CD8-positive, alpha-beta memory T cell (primary cell): ENCODE measurements at regions not wholly inside any gene's neighbourhood (a gene's known extent, or its start where the extent isn't known, plus 50 kb on each side); places are given as distances from the start of the nearest gene placed in this dataset.

Experiments
- CTCF ChIA-PET: fragments of 350-600 bp; sonication (Branson Sonifier 250); formaldehyde crosslinking; loops from one replicate; lab custom pipeline; 2021; ENCODE audit warnings: antibody characterized with exemption; lab: Charles Lee
- POLR2A ChIA-PET: fragments of 350-600 bp; sonication (Branson Sonifier 250); formaldehyde crosslinking; loops from one replicate; lab custom pipeline; 2021; ENCODE audit warnings: antibody characterized with exemption; lab: Charles Lee
- DNase-seq, 5 donors: peaks; one replicate each; pipeline versions ENCODE4 v3.0.0 to v3.0.0-alpha.2; 2020 to 2022; ENCODE audit warnings: mixed read lengths in 1 of 5
- H3K27ac ChIP-seq: one replicate; pipeline ENCODE4 v1.7.0; 2013; ENCODE audit warnings: low read depth, mild to moderate bottlenecking, low read length, moderate library complexity
- H3K27me3 ChIP-seq: 2 replicates; pipeline ENCODE4 v1.7.0; 2013; ENCODE audit warnings: low read length, mild to moderate bottlenecking; ENCODE audit not compliant: insufficient read depth, poor library complexity, severe bottlenecking
- H3K36me3 ChIP-seq: 2 replicates; pipeline ENCODE4 v1.7.0; 2013; ENCODE audit warnings: mild to moderate bottlenecking, low read length, moderate library complexity; ENCODE audit not compliant: insufficient read depth
- H3K4me1 ChIP-seq: 2 replicates; pipeline ENCODE4 v1.7.0; 2013; ENCODE audit warnings: mild to moderate bottlenecking, low read length, moderate library complexity; ENCODE audit not compliant: insufficient read depth
- H3K4me3 ChIP-seq: 2 replicates; pipeline ENCODE4 v1.7.0; 2013; ENCODE audit warnings: mild to moderate bottlenecking, low read length
- H3K9me3 ChIP-seq: 2 replicates; pipeline ENCODE4 v1.7.0; 2013; ENCODE audit warnings: mild to moderate bottlenecking, low read length
- H3K27ac Mint-ChIP-seq, 8 donors: one replicate each; pipeline ENCODE4 v1.8.0; 2020 to 2021; ENCODE audit warnings: mixed read lengths in 8 of 8, mild to moderate bottlenecking in 6 of 8, inconsistent platforms in 3 of 8, moderate library complexity in 3 of 8
- H3K27me3 Mint-ChIP-seq, 2 donors: one replicate each; pipeline ENCODE4 v1.8.0; 2020 to 2021; ENCODE audit warnings: mixed read lengths in 2 of 2, mild to moderate bottlenecking in 1 of 2, moderate library complexity in 1 of 2
- H3K36me3 Mint-ChIP-seq, 3 donors: one replicate each; pipeline ENCODE4 v1.8.0; 2020 to 2021; ENCODE audit warnings: mixed read lengths in 3 of 3, inconsistent platforms in 1 of 3, mild to moderate bottlenecking in 1 of 3
- H3K4me1 Mint-ChIP-seq, 3 donors: one replicate each; pipeline ENCODE4 v1.8.0; 2020 to 2021; ENCODE audit warnings: mixed read lengths in 3 of 3, inconsistent platforms in 1 of 3, mild to moderate bottlenecking in 1 of 3
- H3K4me3 Mint-ChIP-seq, 7 donors: one replicate each; pipeline ENCODE4 v1.8.0; 2020 to 2021; ENCODE audit warnings: mixed read lengths in 7 of 7, mild to moderate bottlenecking in 6 of 7, moderate library complexity in 4 of 7, inconsistent platforms in 2 of 7
- H3K9me3 Mint-ChIP-seq, 5 donors: one replicate each; pipeline ENCODE4 v1.8.0; 2020 to 2022; ENCODE audit warnings: mixed read lengths in 5 of 5, mild to moderate bottlenecking in 3 of 5, moderate library complexity in 2 of 5, inconsistent platforms in 1 of 5

DNA sequence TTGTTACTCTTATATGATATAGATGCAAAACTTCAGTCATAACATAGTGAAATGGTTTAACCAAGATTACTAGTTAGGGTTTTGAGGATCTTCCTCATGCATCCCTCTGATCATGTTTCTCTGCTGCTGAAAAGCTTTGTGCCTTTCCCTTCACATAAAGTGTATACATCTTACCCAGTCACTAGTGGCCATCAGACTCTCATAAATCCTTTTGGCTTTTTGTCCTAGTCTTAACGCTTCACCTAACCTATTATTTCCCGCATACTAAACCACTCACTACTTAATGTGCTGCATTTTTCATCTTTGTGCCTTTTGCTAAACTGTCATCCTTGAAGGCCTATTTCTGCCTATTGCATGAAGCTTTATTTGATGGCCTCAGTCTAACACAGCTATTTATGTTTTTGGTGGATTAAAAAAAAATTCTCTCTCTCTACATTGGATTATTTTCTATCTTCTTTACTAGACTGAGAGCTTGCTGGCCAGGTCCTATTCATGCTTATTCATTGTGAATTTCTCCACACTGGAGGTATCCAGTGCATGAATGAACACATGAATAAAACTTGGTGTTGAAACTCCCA is 717.6 kb upstream of the GOLIM4 start:
- ChIA-PET POLR2A (no interaction called here), CTCF (no interaction called here)
- Mint-ChIP-seq H3K27ac (no peak overlapping the region), H3K4me1 (no peaks in the 10 kb centered on the region), H3K9me3 (peaks cover 0 to 9% (median 0%) of the 10 kb centered on the region in 5 donors), H3K4me3 (no peak overlapping the region), H3K36me3 (no peaks in the 10 kb centered on the region), H3K27me3 (no peaks in the 10 kb centered on the region)
- Histone ChIP-seq H3K4me1 (no peaks in the 10 kb centered on the region), H3K27ac (no peak overlapping the region), H3K27me3 (no peaks in the 10 kb centered on the region), H3K9me3 (no peaks in the 10 kb centered on the region), H3K4me3 (no peak overlapping the region), H3K36me3 (no peaks in the 10 kb centered on the region)
- no peak for DNase-seq

DNA sequence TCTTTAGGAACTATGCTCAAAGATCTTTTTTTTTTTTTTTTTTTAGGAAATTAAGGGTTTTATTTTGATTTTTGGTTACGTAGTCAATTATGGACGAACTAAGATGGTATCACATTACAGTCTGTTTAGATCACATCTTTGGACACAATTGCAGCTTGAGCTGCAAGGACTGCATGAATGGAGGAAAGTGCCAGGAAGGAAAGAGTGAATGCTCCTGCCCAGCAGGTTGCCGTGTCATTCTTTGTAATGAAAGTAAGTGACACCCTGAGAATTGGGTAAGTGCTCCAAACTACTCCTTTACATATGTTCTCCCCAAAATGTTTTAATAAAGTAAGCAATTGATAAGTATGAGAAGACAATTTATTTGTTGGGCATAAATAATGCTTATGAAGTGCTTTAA is 716.5 kb upstream of the GOLIM4 start:
- Mint-ChIP-seq H3K9me3 (peaks cover 0 to 4% (median 0%) of the 10 kb centered on the region in 5 donors), H3K36me3 (no peaks in the 10 kb centered on the region), H3K4me1 (no peaks in the 10 kb centered on the region), H3K27ac (no peak overlapping the region), H3K4me3 (no peak overlapping the region), H3K27me3 (no peaks in the 10 kb centered on the region)
- POLR2A ChIA-PET: no interaction called here
- Histone ChIP-seq H3K27ac (no peak overlapping the region), H3K9me3 (no peaks in the 10 kb centered on the region), H3K36me3 (no peaks in the 10 kb centered on the region), H3K4me3 (no peak overlapping the region), H3K27me3 (no peaks in the 10 kb centered on the region), H3K4me1 (no peaks in the 10 kb centered on the region)
- CTCF ChIA-PET: no interaction called here
- no peak for DNase-seq

DNA sequence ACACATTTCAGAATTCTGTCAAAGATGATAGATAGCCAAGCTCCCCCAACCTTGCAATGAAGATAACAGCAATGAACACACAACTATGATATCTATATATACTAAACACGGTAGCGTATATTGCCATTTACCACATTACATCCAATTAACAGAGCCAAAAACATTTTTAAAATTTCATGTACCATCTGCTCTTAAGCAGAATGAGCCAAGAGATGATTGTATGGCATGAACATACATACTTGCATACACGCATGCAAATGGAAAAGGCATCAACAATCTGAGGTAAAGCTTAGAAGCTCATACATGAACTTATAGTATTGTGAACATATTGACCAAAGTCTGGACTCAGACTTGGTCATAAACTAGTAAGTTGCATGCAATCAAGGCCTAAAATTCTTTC is 712.9 kb upstream of the GOLIM4 start:
- no peaks in the 10 kb centered on the region for H3K27me3 Mint-ChIP-seq
- Histone ChIP-seq H3K4me1 (no peaks in the 10 kb centered on the region), H3K27me3 (no peaks in the 10 kb centered on the region), H3K4me3 (no peak overlapping the region), H3K9me3 (no peaks in the 10 kb centered on the region), H3K27ac (no peak overlapping the region), H3K36me3 (no peaks in the 10 kb centered on the region)
- no peak overlapping the region for H3K27ac Mint-ChIP-seq
- H3K4me3 Mint-ChIP-seq: no peak overlapping the region
- ChIA-PET POLR2A (no interaction called here), CTCF (no interaction called here)
- H3K36me3 Mint-ChIP-seq: no peaks in the 10 kb centered on the region
- no peak for DNase-seq
- no peaks in the 10 kb centered on the region for H3K4me1 Mint-ChIP-seq
- H3K9me3 Mint-ChIP-seq: peaks cover 0 to 3% (median 0%) of the 10 kb centered on the region in 5 donors

DNA sequence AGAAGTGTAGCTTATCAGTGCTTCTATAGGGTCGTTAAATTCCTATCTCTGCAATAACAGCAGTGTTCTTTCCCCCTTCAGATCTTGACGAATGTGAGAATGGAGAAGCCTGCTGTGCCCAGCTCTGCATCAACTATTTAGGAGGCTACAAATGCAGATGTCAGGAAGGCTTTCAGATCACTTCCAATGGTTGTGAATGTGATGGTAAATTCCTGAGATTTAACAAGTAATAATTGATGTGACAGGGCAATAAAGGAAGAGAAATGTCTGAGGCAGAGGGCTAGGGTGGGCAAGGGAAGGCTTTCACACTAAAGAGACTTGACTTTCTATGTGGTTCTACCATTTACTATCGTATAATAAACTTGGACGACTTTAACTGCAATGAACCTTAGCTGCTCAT is 711.7 kb upstream of the GOLIM4 start:
- Mint-ChIP-seq H3K27ac (no peak overlapping the region), H3K9me3 (peaks cover 0 to 3% (median 0%) of the 10 kb centered on the region in 5 donors), H3K27me3 (no peaks in the 10 kb centered on the region), H3K4me1 (no peaks in the 10 kb centered on the region), H3K4me3 (no peak overlapping the region), H3K36me3 (no peaks in the 10 kb centered on the region)
- ChIA-PET CTCF (no interaction called here), POLR2A (no interaction called here)
- Histone ChIP-seq H3K9me3 (no peaks in the 10 kb centered on the region), H3K27me3 (no peaks in the 10 kb centered on the region), H3K27ac (no peak overlapping the region), H3K36me3 (no peaks in the 10 kb centered on the region), H3K4me1 (no peaks in the 10 kb centered on the region), H3K4me3 (no peak overlapping the region)
- DNase-seq: no peak

DNA sequence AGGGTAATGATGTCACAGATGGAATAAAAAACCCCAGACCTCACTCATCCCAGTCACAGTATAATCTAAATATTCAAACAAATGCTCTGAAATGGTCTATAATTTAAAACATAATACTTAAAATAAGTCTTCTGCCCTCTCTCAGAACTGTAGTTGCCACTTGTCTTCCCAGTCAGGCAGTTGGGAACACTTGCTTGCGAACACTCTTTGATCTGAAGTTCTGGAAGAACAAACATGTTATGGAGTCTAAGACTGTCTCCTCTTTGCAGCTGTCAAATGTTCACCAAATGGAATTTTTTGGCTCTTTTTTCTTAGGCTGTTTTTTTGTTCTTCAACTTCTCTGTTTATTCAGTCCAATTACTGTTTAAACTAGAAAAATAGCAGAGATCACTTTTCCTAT is 711.1 kb upstream of the GOLIM4 start:
- peaks cover 0 to 3% (median 0%) of the 10 kb centered on the region in 5 donors for H3K9me3 Mint-ChIP-seq
- no peak overlapping the region for H3K4me3 Mint-ChIP-seq

DNA sequence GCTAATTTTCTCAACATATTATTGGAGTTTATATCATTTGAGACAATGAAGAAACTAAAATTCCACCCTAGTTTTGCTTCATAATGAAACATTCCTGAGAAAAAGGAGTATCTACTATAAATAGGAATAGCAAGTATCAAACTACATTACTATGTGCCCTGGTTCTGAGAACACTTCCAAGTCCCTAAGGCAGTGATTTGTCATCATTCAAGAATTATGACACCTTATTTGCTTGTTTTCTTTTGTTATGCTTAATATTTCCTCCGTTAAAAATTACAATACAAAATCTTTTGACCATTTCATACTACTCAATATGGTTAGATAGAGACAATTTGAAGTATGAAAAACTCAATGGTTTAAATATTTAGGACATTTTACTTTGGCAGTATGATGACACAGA is 707.8 kb upstream of the GOLIM4 start:
- ChIA-PET POLR2A (no interaction called here), CTCF (no interaction called here)
- Histone ChIP-seq H3K27me3 (no peaks in the 10 kb centered on the region), H3K4me3 (no peak overlapping the region), H3K9me3 (no peaks in the 10 kb centered on the region), H3K27ac (no peak overlapping the region), H3K4me1 (no peaks in the 10 kb centered on the region), H3K36me3 (no peaks in the 10 kb centered on the region)
- DNase-seq: no peak
- Mint-ChIP-seq H3K4me1 (no peaks in the 10 kb centered on the region), H3K9me3 (peaks cover 0 to 3% (median 0%) of the 10 kb centered on the region in 5 donors), H3K36me3 (no peaks in the 10 kb centered on the region), H3K4me3 (no peak overlapping the region), H3K27me3 (no peaks in the 10 kb centered on the region), H3K27ac (no peak overlapping the region)

More for the DNA sequence above, 711.1 kb upstream of the GOLIM4 start:
- H3K27ac Mint-ChIP-seq: no peak overlapping the region
- no peaks in the 10 kb centered on the region for H3K4me1 ChIP-seq
- no peak overlapping the region for H3K27ac ChIP-seq
- no peaks in the 10 kb centered on the region for H3K36me3 Mint-ChIP-seq
- DNase-seq: no peak
- no peaks in the 10 kb centered on the region for H3K4me1 Mint-ChIP-seq
- H3K27me3 Mint-ChIP-seq: no peaks in the 10 kb centered on the region
- no peaks in the 10 kb centered on the region for H3K9me3 ChIP-seq
- no peaks in the 10 kb centered on the region for H3K36me3 ChIP-seq
- H3K27me3 ChIP-seq: no peaks in the 10 kb centered on the region
- no peak overlapping the region for H3K4me3 ChIP-seq
- ChIA-PET POLR2A (no interaction called here), CTCF (no interaction called here)

DNA sequence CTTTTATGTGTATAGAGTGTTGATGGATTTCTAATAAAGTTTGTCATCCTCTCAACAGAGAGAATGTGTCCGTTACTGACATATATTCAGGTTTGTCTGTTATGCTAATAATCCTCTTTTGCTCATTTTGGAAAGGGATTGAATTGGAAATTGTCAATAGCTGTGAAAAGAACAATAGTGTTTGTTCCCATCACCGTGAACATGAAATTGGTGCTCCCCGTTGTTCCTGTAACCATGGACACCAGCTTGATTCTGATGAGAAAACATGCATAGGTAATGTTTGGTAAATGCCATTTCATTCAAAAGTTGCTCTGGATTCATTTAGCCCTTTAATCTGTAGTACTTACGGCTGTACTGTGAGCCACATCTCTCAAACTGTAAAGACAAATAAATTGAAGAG is 707.0 kb upstream of the GOLIM4 start:
- no peaks in the 10 kb centered on the region for H3K4me1 ChIP-seq
- no peaks in the 10 kb centered on the region for H3K27me3 Mint-ChIP-seq
- H3K9me3 ChIP-seq: no peaks in the 10 kb centered on the region
- no peak overlapping the region for H3K27ac Mint-ChIP-seq
- DNase-seq: no peak
- H3K27ac ChIP-seq: no peak overlapping the region
- no peak overlapping the region for H3K4me3 Mint-ChIP-seq
- no peaks in the 10 kb centered on the region for H3K36me3 ChIP-seq
- H3K4me3 ChIP-seq: no peak overlapping the region
- H3K36me3 Mint-ChIP-seq: no peaks in the 10 kb centered on the region
- H3K27me3 ChIP-seq: no peaks in the 10 kb centered on the region
- CTCF ChIA-PET: no interaction called here
- POLR2A ChIA-PET: no interaction called here
- H3K4me1 Mint-ChIP-seq: no peaks in the 10 kb centered on the region
- peaks cover 0 to 3% (median 0%) of the 10 kb centered on the region in 5 donors for H3K9me3 Mint-ChIP-seq

DNA sequence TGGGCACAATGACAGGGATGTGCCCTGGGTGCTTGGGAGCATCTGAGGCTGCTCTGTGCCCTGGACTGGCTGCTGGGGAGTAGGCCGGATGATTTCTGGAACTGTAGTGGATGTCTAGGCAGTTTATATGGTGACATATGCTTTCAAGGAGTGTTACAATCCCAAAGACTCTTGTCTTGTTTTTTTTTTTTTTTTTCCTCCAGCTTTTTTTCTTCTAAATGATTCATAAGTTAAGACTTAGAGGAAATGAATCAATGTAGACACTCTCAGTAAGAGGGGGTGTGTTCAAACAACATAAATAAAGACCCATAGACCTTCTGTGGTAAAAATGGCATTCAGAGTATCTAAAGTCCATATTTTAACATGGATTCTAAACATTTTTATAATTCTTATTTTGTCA is 706.1 kb upstream of the GOLIM4 start:
- Histone ChIP-seq H3K27ac (no peak overlapping the region), H3K4me3 (no peak overlapping the region), H3K27me3 (no peaks in the 10 kb centered on the region), H3K4me1 (no peaks in the 10 kb centered on the region), H3K36me3 (no peaks in the 10 kb centered on the region), H3K9me3 (no peaks in the 10 kb centered on the region)
- peaks cover 0 to 3% (median 0%) of the 10 kb centered on the region in 5 donors for H3K9me3 Mint-ChIP-seq
- H3K36me3 Mint-ChIP-seq: no peaks in the 10 kb centered on the region
- H3K27ac Mint-ChIP-seq: no peak overlapping the region
- H3K4me1 Mint-ChIP-seq: no peaks in the 10 kb centered on the region
- H3K4me3 Mint-ChIP-seq: no peak overlapping the region
- no peaks in the 10 kb centered on the region for H3K27me3 Mint-ChIP-seq
- ChIA-PET CTCF (no interaction called here), POLR2A (no interaction called here)
- DNase-seq: no peak

DNA sequence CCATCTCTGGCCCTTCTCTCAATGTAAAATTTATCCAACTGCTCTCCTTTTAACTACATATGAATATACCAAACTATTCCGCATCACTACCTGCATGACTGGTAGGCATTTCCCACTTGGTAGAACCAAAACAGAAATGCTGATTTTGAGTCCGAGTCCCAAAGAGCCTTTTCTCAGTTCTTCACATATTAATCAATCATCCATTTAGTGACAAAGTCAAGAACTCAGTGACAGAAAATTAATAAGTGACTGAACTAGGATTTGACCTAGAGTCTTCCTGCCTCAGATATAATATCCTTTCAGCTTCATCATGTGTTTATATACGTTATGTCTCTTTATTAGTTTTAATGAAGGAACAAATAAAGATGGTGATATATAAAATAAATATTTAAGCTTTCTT is 700.6 kb upstream of the GOLIM4 start:
- H3K9me3 ChIP-seq: no peaks in the 10 kb centered on the region
- H3K4me3 Mint-ChIP-seq: no peak overlapping the region
- peaks cover 0 to 5% (median 2%) of the 10 kb centered on the region in 5 donors for H3K9me3 Mint-ChIP-seq
- no peaks in the 10 kb centered on the region for H3K27me3 Mint-ChIP-seq
- no peak overlapping the region for H3K4me3 ChIP-seq
- no peaks in the 10 kb centered on the region for H3K27me3 ChIP-seq
- H3K27ac Mint-ChIP-seq: no peak overlapping the region
- no peaks in the 10 kb centered on the region for H3K36me3 Mint-ChIP-seq
- H3K4me1 ChIP-seq: no peaks in the 10 kb centered on the region
- no peak overlapping the region for H3K27ac ChIP-seq
- ChIA-PET POLR2A (no interaction called here), CTCF (no interaction called here)
- no peak for DNase-seq
- no peaks in the 10 kb centered on the region for H3K36me3 ChIP-seq
- H3K4me1 Mint-ChIP-seq: no peaks in the 10 kb centered on the region
